GM21529 (cell line): ENCODE measurements at regions not wholly inside any gene's neighbourhood (a gene's known extent, or its start where the extent isn't known, plus 50 kb on each side); places are given as distances from the start of the nearest gene placed in this dataset.

ENCODE experiments used
- ATAC-seq: cut with Tn5 transposase; IDR thresholded peaks from one replicate; pipeline ENCODE4 v1.9.1; 2021; ENCODE audit not compliant: unreplicated experiment

DNA sequence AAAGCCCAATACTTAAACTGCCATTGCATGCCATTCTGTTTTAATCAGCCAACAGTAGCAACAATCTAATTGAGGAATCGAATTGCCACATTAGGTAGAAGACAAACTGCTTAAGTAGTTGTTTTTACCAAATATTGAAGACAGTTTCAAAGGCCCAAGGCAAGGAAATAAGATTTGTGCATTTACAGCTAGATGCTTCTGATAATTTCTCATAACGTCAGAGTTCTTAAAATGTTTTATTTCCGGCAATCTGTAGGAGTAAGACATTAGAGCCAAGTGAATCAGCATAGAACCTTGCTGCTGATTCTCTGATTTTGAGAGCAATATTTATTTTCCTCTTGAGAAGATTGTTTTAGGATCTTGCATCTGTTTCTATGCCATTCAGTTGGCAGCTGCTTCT lies 174.3 kb downstream of the RBM43 start:
- ATAC-seq = no peak

DNA sequence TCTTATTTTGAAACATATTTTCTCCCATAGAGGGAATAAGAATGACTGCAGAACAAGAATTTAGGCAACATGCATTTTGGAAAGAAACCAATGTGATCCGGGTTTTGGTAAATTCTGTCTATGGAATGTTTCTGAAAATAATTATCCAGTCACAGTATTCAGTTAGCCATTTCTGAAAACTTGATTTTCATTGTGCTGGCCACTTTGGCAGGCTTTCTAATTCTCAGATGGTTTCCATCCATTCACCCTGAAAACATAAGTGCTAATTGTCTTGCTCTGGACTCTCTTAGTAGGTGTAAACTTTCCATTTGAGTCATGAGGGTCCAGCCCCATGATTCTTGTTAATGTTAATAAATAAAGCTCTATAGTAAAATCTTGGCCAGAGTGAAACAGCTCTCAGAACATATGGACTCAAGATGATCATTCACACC lies 176.5 kb downstream of the RBM43 start:
- no peak for ATAC-seq

- ATAC-seq = no peak
Observed at GRCh38 chr2:151083856-151084795, 177.5 kb downstream of the RBM43 start.

- no peak for ATAC-seq
Observed at GRCh38 chr2:151078889-151079288, 182.8 kb downstream of the RBM43 start.

GRCh38 chr2:151071906-151072305 lies 189.8 kb downstream of the RBM43 start:
- no peak for ATAC-seq

DNA sequence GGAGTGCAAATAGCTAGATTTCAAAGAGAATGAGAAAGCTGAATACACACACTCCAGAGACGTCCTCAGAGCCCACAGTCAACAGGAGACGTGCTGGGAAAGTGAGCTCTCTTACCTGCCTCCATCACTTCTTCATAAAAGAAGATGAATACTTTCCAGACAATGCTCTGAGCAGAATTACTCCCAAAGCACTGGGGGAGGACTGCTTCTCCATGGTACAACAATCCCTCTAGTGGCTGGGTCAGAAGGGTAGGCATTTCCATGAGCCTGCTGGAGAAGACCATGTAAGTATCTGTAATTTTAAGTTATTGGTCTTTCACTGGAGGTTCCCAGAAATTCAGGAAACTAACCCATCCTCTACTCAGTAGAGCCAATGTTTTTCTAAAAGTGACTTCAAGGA lies 190.3 kb downstream of the RBM43 start:
- ATAC-seq = no peak

- no peak for ATAC-seq
Observed at GRCh38 chr2:151070253-151070652, 191.4 kb downstream of the RBM43 start.

DNA sequence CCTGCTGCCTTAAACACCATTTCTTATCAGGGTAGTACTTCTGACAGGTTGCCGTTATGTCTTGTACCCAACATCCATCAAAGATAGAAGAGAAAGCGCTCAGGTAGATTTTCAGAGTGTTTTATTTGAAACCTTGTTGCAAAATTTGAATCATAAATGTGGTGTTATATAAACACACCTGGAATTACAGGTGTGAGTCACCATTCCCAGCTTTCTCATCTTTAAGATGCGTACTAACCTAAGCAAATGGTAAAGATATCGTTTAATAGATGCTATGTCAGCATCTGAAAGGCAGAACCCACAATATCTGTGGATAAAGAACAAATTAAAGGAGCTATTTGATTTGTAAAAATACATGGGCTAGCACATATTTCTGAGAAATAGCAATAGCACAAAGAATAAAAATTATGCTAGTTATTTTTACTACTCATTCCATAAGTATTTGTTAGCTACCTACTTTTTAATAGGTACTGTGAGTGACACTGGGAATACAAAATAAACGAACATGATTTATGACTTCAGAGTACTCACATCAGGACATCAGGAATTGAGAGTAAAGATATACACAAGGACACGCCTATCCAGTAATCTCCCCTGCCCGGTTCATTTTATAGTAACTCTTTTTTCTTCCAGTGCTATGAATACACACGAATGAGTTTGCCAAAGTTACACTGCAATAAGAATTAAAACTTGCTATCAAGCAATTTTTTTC lies 193.8 kb downstream of the RBM43 start:
- ATAC-seq = no peak

DNA sequence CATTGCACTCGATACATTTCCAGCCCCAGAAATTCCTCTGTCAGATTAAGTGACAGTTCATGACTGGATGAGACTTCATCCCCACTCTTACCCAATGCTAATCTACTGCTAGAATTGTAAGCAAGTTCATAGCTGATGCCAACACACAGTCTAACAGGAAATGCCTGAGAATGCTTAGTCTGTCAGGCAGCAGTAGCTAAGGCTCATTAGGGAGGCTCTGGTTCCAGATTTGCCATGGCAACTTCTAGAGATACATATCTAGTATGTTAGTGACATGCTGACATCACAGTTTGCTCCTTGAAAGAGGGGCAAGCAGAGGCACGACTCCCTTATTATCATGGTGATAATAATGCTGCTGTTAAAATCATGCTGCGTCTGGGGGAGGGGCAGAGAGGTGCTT lies 198.4 kb downstream of the RBM43 start:
- no peak for ATAC-seq

DNA sequence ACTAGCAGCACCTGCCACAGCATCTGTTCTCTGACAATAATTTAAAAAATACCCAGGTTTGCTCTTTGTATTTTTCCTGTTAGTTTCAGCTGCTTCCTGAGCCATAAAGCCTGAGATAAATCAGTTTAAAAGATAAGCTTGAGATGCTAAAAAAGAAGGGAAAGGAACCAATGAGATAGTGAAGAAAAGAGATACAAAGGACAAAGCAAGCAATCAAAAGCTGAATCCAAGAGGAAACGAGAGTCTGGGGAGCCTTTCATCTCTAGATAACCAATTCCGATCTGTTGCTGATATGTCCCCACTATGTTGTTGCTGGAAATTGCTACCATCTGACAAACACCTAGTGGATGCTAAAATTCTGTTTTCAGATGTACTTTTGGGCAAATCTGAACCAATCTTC lies 201.4 kb downstream of the RBM43 start:
- ATAC-seq = no peak

GRCh38 chr2:151056870-151057269 lies 204.8 kb downstream of the RBM43 start:
- no peak for ATAC-seq

DNA sequence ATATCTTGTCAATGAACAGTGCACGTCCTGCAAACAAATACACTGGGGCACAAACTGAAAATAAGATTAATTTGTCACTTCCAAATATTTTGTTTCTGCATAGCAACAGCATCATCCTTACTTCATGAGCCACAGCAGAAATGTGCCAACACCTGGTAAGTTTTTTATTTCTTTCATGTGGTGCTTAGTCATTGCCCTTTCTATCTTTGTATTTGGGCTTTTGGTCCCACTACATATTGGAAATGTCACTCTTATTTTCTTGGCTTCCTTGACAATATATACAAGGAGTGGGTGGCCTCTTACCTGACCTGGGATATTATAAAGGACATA lies 208.0 kb downstream of the RBM43 start:
- no peak for ATAC-seq

DNA sequence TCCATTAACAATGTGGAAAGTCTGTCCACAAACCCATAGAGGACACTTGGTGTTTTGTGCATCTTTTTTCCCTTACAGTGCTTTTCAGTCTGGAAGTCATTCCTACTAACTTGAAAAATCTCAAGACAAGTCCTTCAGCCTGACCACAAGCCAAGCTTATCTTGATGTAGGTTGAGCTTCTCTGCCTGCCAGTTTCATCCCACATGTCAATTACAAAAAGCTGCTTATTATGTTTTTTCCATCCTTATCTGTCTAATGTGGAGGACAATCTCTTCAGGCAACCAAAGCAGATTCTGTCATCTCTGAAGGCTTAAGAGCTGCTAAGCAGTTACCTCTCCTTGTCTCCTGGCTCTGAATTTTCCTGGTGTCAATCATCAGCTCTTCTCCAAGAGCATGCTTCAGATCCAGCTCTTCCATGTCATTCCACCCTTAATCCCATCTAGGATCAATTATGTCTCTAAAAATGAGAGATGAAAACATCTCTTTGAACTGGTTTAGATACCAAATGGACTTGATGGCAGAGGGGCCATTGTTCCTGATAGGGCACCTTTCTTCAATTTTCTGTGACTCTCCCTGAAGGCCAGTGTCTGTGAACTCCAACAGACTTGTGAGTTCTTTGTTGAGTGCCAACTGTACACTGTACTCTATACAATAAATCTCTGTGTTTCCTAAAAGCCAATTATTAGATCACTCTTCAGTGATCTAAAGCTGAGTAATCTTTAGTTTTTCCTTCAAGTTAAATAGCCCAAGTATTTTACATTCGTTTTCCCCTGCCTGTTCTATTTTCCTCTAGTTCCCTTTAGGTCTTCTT lies 208.6 kb downstream of the RBM43 start:
- no peak for ATAC-seq

- ATAC-seq = peak; percentile 92
Observed at GRCh38 chr2:151051574-151052220, 210.0 kb downstream of the RBM43 start.

DNA sequence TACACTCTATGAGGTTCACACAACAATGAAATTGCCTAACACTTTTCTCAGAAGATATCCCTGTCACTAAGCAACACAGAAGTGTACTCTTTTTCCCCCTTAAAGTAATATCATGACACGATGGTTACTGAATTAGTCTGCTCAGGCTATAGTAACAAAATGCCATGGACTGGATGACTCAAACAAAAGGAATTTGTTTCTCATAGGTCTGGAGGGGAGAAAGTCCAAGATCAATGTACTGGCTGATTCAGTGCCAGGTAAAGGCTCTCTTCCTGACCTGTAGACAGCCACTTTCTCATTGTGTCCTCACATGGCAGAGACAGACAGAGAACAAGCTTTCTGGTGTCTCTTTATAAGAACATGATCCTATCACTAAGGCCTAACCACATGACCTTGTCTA lies 211.9 kb downstream of the RBM43 start:
- no peak for ATAC-seq

- no peak for ATAC-seq
Observed at GRCh38 chr2:151048331-151049054, 213.2 kb downstream of the RBM43 start.

GRCh38 chr2:151043484-151043883 lies 218.2 kb downstream of the RBM43 start:
- no peak for ATAC-seq

DNA sequence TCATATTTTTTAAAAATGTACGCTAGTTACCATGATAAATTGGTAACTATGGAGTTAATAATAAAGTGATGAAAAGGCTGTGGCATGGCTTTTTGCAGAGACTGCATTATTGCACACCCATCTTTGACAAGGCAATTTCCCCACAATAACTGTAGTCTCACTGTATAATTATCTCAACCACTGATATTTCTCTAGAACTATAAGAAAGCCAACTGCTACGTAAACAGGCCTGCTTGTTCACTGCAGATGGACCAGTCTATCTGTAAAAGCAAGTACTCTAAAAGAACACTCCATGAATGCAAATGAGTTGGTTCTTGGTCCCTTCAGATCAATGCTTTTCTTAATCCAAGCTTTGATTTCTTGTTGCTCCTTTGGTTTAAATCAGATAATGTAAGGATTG lies 218.7 kb downstream of the RBM43 start:
- ATAC-seq = no peak

DNA sequence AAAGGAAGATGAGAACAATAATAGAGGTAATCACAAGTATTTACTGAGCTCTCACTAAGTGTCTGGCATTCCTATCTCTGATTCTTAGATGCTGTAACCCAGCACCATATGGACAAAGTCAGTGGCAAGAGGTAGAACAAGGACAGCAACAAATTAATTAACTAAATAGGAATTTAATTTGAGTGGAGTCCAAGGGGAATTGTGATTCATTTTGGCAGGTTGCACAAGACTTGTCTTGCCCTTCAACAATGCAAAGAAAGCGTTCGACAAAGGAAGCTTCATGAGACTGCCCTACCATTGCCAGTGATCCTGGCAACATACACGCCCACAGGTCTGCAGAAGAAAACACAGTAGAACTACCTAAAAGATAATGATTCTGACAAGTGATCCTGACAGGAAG lies 221.6 kb downstream of the RBM43 start:
- ATAC-seq = no peak

- ATAC-seq = no peak
Observed at GRCh38 chr2:151038516-151038915, 223.1 kb downstream of the RBM43 start.
